ENCODE measurements at regions not wholly inside any gene's neighbourhood (a gene's known extent, or its start where the extent isn't known, plus 50 kb on each side); places are given as distances from the start of the nearest gene placed in this dataset.

- no peak for TF ChIP-seq REST (IDR thresholded peaks at IDR 0.05; ENCODE audit: low read depth)
- TF ChIP-seq CEBPB (IDR thresholded peaks at IDR 0.05; ENCODE audit: low read depth): no peak
- no peak for TF ChIP-seq RAD21 (IDR thresholded peaks at IDR 0.05; ENCODE audit: low read depth)
These were observed 374.4 kb downstream of the SPRY2 start (continued) for GRCh38 chr13:79966493-79966895.

- Histone ChIP-seq H3K36me3 (ENCODE audit: control insufficient read depth in 1 of 2, insufficient read depth in 2 of 2, low read length in 2 of 2) (no peaks in the 10 kb centered on the region; a peak in 1 of 4 replicates), H3K4me3 (replicated peaks in 1 of 2; ENCODE audit: low read depth in 1 of 2, low read length in 2 of 2) (no peak overlapping the region), H3K79me2 (ENCODE audit: insufficient read depth, low read length) (no peaks in the 10 kb centered on the region), H3K27me3 (ENCODE audit: insufficient read depth, low read length) (no peaks in the 10 kb centered on the region), H2AFZ (ENCODE audit: low read depth, low read length, poor library complexity, severe bottlenecking) (no peak overlapping the region), H3K9me3 (ENCODE audit: control insufficient read depth in 1 of 2, insufficient read depth in 1 of 2, low read depth in 1 of 2, low read length in 2 of 2) (no peaks in the 10 kb centered on the region), H3K4me1 (ENCODE audit: control insufficient read depth in 1 of 2, insufficient read depth in 2 of 2, low read length in 2 of 2) (no peaks in the 10 kb centered on the region), H3K9me2 (ENCODE audit: insufficient read depth) (no peaks in the 10 kb centered on the region), H4K20me1 (ENCODE audit: insufficient read depth) (no peaks in the 10 kb centered on the region), H3K9ac (ENCODE audit: low read length) (no peak overlapping the region), H3K4me2 (ENCODE audit: low read length) (no peak overlapping the region), H3K27ac (ENCODE audit: low read depth, low read length) (no peak overlapping the region)
- TF ChIP-seq CEBPB (IDR thresholded peaks at IDR 0.05; ENCODE audit: low read depth) (no peak), ZNF274 (IDR thresholded peaks at IDR 0.05; ENCODE audit: low read depth, low read length) (no peak), YY1 (IDR thresholded peaks at IDR 0.05; ENCODE audit: extremely low read depth, insufficient replicate concordance, low read depth, low read length) (no peak), EZH2 (IDR thresholded peaks at IDR 0.05) (no peak), ATF3 (IDR thresholded peaks at IDR 0.05) (no peak), MAX (IDR thresholded peaks at IDR 0.05) (no peak), SIN3A (IDR thresholded peaks at IDR 0.05; ENCODE audit: low read depth) (no peak), FOSL1 (IDR thresholded peaks at IDR 0.05; ENCODE audit: low read depth) (no peak)
- no TSS peak for BruUV-seq (replicated peaks)
- CTCF ChIA-PET: no interaction called here
- RAD21 ChIA-PET (ENCODE audit: low non-redundant PET in 1 of 2, low total read pairs in 2 of 2, uncharacterized antibody in 2 of 2, unreplicated experiment in 2 of 2): no interaction called here
- ATAC-seq (no peak), DNase-seq (ENCODE audit: low read depth, low spot score) (no peak)
- POLR2A ChIA-PET: no interaction called here
- intact Hi-C loops (cut with micrococcal nuclease): no loop called here
These were observed 374.9 kb downstream of the SPRY2 start for GRCh38 chr13:79966059-79966458.
